H9 (cell line): ENCODE measurements at regions not wholly inside any gene's neighbourhood (a gene's known extent, or its start where the extent isn't known, plus 50 kb on each side); places are given as distances from the start of the nearest gene placed in this dataset.
"Not testable (repeated sequence)": the region's sequence is repeated elsewhere in the genome, so short reads cannot be mapped to it uniquely, and the experiment has no call there.

Experiments used
- DNase-seq: peaks from one replicate; pipeline ENCODE4 v3.0.0-alpha.2; 2017
- H2AFZ ChIP-seq: one replicate; pipeline ENCODE4 v1.6.1; 2013; ENCODE audit warnings: mild to moderate bottlenecking, low read length, control low read depth, moderate library complexity
- H2AK5ac ChIP-seq: 2 replicates; pipeline ENCODE4 v1.6.1; 2013; ENCODE audit warnings: low read length, control low read depth, mixed read lengths; ENCODE audit not compliant: insufficient read length
- H2BK120ac ChIP-seq: one replicate; pipeline ENCODE4 v1.6.1; 2013; ENCODE audit warnings: low read depth, mild to moderate bottlenecking, low read length, control low read depth, inconsistent platforms; ENCODE audit not compliant: poor library complexity, severe bottlenecking
- H2BK12ac ChIP-seq: 2 replicates; pipeline ENCODE4 v1.6.1; 2013; ENCODE audit warnings: low read length, control low read depth, mixed read lengths, low read depth; ENCODE audit not compliant: insufficient read length
- H2BK15ac ChIP-seq: 2 replicates; pipeline ENCODE4 v1.6.1; 2013; ENCODE audit warnings: low read depth, low read length, control low read depth
- H2BK20ac ChIP-seq: one replicate; pipeline ENCODE4 v1.6.1; 2013; ENCODE audit warnings: low read depth, mild to moderate bottlenecking, low read length, control low read depth, inconsistent platforms; ENCODE audit not compliant: poor library complexity, severe bottlenecking
- H2BK5ac ChIP-seq: 2 replicates; pipeline ENCODE4 v1.6.1; 2013; ENCODE audit warnings: low read length, control low read depth, mixed read lengths; ENCODE audit not compliant: insufficient read length
- H3K14ac ChIP-seq: 2 replicates; pipeline ENCODE4 v1.6.1; 2013; ENCODE audit warnings: low read length, control low read depth; ENCODE audit not compliant: insufficient read depth
- H3K18ac ChIP-seq: 2 replicates; pipeline ENCODE4 v1.6.1; 2013; ENCODE audit warnings: low read depth, mild to moderate bottlenecking, mixed read lengths, low read length, control low read depth; ENCODE audit not compliant: insufficient read length
- H3K23ac ChIP-seq: 2 replicates; pipeline ENCODE4 v1.6.1; 2013; ENCODE audit warnings: low read length, control low read depth, mixed read lengths, low read depth; ENCODE audit not compliant: insufficient read length
- H3K23me2 ChIP-seq: 2 replicates; pipeline ENCODE4 v1.6.1; 2013; ENCODE audit warnings: low read depth, mild to moderate bottlenecking, mixed read lengths, low read length, control low read depth; ENCODE audit not compliant: insufficient read length, poor library complexity, severe bottlenecking
- H3K27ac ChIP-seq: 2 replicates; pipeline ENCODE4 v1.5.1; 2013; ENCODE audit warnings: low read length, control low read depth, mixed read lengths, low read depth; ENCODE audit not compliant: insufficient read length
- H3K27me3 ChIP-seq: 2 replicates; pipeline ENCODE4 v1.6.1; 2013; ENCODE audit warnings: low read length, control low read depth, inconsistent platforms; ENCODE audit not compliant: insufficient read depth
- H3K4ac ChIP-seq: 2 replicates; pipeline ENCODE4 v1.6.1; 2013; ENCODE audit warnings: low read depth, mild to moderate bottlenecking, control low read depth, inconsistent platforms, low read length, moderate library complexity
- H3K4me1 ChIP-seq: 2 replicates; pipeline ENCODE4 v1.6.1; 2013; ENCODE audit warnings: low read length, control low read depth, inconsistent platforms; ENCODE audit not compliant: insufficient read depth
- H3K4me2 ChIP-seq: 2 replicates; pipeline ENCODE4 v1.6.1; 2013; ENCODE audit warnings: low read length, control low read depth, mixed read lengths; ENCODE audit not compliant: insufficient read length, insufficient read depth
- H3K56ac ChIP-seq: 2 replicates; pipeline ENCODE4 v1.6.1; 2013; ENCODE audit warnings: low read depth, mild to moderate bottlenecking, mixed read lengths, low read length, control low read depth; ENCODE audit not compliant: insufficient read length
- H3K79me1 ChIP-seq: 2 replicates; pipeline ENCODE4 v1.6.1; 2013; ENCODE audit warnings: low read depth, mild to moderate bottlenecking, moderate library complexity, low read length, control low read depth, inconsistent platforms; ENCODE audit not compliant: insufficient read depth, poor library complexity, severe bottlenecking
- H3K79me2 ChIP-seq: 2 replicates; pipeline ENCODE4 v1.6.1; 2013; ENCODE audit warnings: low read length, control low read depth, inconsistent platforms; ENCODE audit not compliant: insufficient read depth
- H3K9ac ChIP-seq: 2 replicates; pipeline ENCODE4 v1.6.1; 2013; ENCODE audit warnings: low read length, control low read depth, mixed read lengths; ENCODE audit not compliant: insufficient read length; ENCODE audit errors: extremely low read depth
- H3K9me3 ChIP-seq: one replicate; pipeline ENCODE4 v1.6.1; 2013; ENCODE audit warnings: low read depth, low read length, inconsistent platforms; ENCODE audit not compliant: control insufficient read depth
- H3T11ph ChIP-seq: one replicate; pipeline ENCODE4 v1.6.1; 2013; ENCODE audit warnings: mild to moderate bottlenecking, low read length, control low read depth, inconsistent platforms
- H4K20me1 ChIP-seq: one replicate; pipeline ENCODE4 v1.6.1; 2013; ENCODE audit not compliant: control insufficient read depth, insufficient read length, insufficient read depth
- H4K5ac ChIP-seq: 2 replicates; pipeline ENCODE4 v1.6.1; 2013; ENCODE audit warnings: low read depth, mild to moderate bottlenecking, mixed read lengths, low read length, control low read depth; ENCODE audit not compliant: insufficient read length
- H4K8ac ChIP-seq: replicated peaks from 2 replicates; pipeline ENCODE4 v1.6.1; 2013; ENCODE audit warnings: low read length, control low read depth, mixed read lengths, low read depth; ENCODE audit not compliant: insufficient read length
- H4K91ac ChIP-seq: 2 replicates; pipeline ENCODE4 v1.6.1; 2013; ENCODE audit warnings: low read depth, mild to moderate bottlenecking, moderate library complexity, mixed read lengths, low read length, control low read depth; ENCODE audit not compliant: insufficient read length
- H3K27ac Mint-ChIP-seq, 3 experiments: 2 replicates in 2 of 3; 3 replicates in 1 of 3; pipeline ENCODE4 v1.8.0; 2020 to 2021; ENCODE audit warnings: mixed read lengths in 3 of 3, mild to moderate bottlenecking in 1 of 3, moderate library complexity in 1 of 3
- H3K27me3 Mint-ChIP-seq: 2 replicates; pipeline ENCODE4 v1.8.0; 2021; ENCODE audit warnings: low read depth, mild to moderate bottlenecking, moderate library complexity, mixed read lengths
- H3K36me3 Mint-ChIP-seq, 3 experiments: 2 replicates in 2 of 3; 3 replicates in 1 of 3; pipeline ENCODE4 v1.8.0; 2020 to 2021; ENCODE audit warnings: low read depth in 3 of 3, mixed read lengths in 3 of 3; ENCODE audit not compliant: insufficient read depth in 1 of 3
- H3K4me1 Mint-ChIP-seq, 2 experiments: 2 replicates each; pipeline ENCODE4 v1.8.0; 2020; ENCODE audit warnings: mixed read lengths in 2 of 2
- H3K4me3 Mint-ChIP-seq, 2 experiments: 2 replicates in 1 of 2; 3 replicates in 1 of 2; pipeline ENCODE4 v1.8.0; 2020 to 2021; ENCODE audit warnings: mild to moderate bottlenecking in 2 of 2, mixed read lengths in 2 of 2, moderate library complexity in 1 of 2
- H3K9me3 Mint-ChIP-seq, 2 experiments: 2 replicates in 1 of 2; 3 replicates in 1 of 2; pipeline ENCODE4 v1.8.0; 2020; ENCODE audit warnings: mild to moderate bottlenecking in 2 of 2, mixed read lengths in 2 of 2, moderate library complexity in 1 of 2
- WGBS: extraction: QIAGEN DNeasy Blood & Tissue Kit; methylation state at CpG from one replicate; pipeline ENCODE4 v1.1.7; 2013; ENCODE audit warnings: missing lambda C conversion rate, low lambda C conversion rate, mixed read lengths; ENCODE audit not compliant: insufficient read length; ENCODE audit errors: extremely low coverage; 5-methylcytosine and 5-hydroxymethylcytosine counted together
- TF ChIP-seq, protein P1 (sequence below): fragments of 200-600 bp; sonication (generic); conservative IDR thresholded peaks from 3 replicates; pipeline ENCODE4 v1.8.0; 2021; ENCODE audit warnings: antibody characterized with exemption, mild to moderate bottlenecking

DNA sequence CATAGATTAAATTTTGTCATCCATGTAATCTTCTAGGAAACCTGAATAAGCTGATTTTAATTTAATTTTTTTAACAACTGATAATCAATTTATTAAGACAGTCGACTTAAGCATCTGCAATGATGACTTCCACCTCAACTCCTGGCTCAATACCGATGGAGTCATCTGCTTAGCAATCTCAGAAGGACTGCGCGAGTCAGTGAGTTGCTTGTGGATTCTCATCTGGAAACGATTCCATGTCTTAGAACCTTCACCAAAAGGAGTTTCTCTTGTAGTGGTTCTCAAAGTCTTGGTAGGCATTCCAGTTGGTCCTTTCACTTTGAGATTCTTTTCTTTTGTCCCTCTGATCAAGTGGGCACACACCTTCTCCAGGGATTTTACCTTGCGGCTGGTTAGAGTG lies 85.5 kb downstream of the XRCC2 start:
- Histone ChIP-seq H2AK5ac (no peak overlapping the region), H3T11ph (no peak overlapping the region), H3K9ac (no peak overlapping the region), H3K27ac (no peak overlapping the region), H4K20me1 (no peaks in the 10 kb centered on the region), H4K91ac (no peak overlapping the region), H3K14ac (no peak overlapping the region), H3K56ac (no peak overlapping the region), H3K79me2 (no peaks in the 10 kb centered on the region), H3K4me1 (no peaks in the 10 kb centered on the region), H2AFZ (no peak overlapping the region), H3K4ac (no peak overlapping the region), H4K8ac (no peak overlapping the region), H2BK12ac (no peak overlapping the region), H2BK20ac (no peak overlapping the region), H4K5ac (no peak overlapping the region), H3K27me3 (no peaks in the 10 kb centered on the region), H3K9me3 (no peaks in the 10 kb centered on the region), H3K18ac (no peak overlapping the region), H3K23ac (no peak overlapping the region), H3K4me2 (no peak overlapping the region), H2BK15ac (no peak overlapping the region), H2BK120ac (no peak overlapping the region), H3K23me2 (no peaks in the 10 kb centered on the region), H3K79me1 (no peaks in the 10 kb centered on the region), H2BK5ac (no peak overlapping the region)
- TF ChIP-seq, protein P1, sequence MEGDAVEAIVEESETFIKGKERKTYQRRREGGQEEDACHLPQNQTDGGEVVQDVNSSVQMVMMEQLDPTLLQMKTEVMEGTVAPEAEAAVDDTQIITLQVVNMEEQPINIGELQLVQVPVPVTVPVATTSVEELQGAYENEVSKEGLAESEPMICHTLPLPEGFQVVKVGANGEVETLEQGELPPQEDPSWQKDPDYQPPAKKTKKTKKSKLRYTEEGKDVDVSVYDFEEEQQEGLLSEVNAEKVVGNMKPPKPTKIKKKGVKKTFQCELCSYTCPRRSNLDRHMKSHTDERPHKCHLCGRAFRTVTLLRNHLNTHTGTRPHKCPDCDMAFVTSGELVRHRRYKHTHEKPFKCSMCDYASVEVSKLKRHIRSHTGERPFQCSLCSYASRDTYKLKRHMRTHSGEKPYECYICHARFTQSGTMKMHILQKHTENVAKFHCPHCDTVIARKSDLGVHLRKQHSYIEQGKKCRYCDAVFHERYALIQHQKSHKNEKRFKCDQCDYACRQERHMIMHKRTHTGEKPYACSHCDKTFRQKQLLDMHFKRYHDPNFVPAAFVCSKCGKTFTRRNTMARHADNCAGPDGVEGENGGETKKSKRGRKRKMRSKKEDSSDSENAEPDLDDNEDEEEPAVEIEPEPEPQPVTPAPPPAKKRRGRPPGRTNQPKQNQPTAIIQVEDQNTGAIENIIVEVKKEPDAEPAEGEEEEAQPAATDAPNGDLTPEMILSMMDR = no peak
- Mint-ChIP-seq H3K9me3 (peaks cover 2 to 3% of the 10 kb centered on the region in 2 experiments; a peak in 4 of 5 replicates), H3K27me3 (no peaks in the 10 kb centered on the region; the same call in 1 of the 2 replicates), H3K4me3 (no peak overlapping the region), H3K4me1 (peaks cover 9 to 11% of the 10 kb centered on the region in 2 experiments), H3K27ac (no peak overlapping the region), H3K36me3 (peaks cover 0 to 8% (median 0%) of the 10 kb centered on the region in 3 experiments; a peak in 2 of 7 replicates)
- WGBS = no CpG with 5 or more reads among the region's 6 CpGs
- DNase-seq = no peak

DNA sequence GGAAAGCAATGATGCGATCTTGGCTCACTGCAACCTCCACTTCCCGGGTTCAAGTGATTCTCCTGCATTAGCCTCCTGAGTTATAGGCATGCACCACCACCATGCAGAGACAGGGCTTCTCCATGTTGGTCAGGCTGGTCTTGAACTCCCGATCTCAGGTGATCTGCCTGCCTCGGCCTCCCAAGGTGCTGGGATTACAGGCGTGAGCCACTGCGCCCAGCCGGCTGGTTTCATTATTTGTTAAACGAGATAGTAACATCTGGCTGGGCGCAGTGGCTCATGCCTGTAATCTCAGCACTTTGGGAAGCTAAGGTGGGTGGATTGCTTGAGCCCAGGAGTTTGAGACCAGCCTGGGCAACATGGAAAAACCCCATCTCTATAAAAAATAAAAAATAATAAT lies 86.1 kb downstream of the XRCC2 start:
- not testable (repeated sequence) for H3K9ac ChIP-seq, H4K8ac ChIP-seq, DNase-seq, H2BK120ac ChIP-seq, H2AK5ac ChIP-seq, H3K27ac Mint-ChIP-seq, H3K4me1 ChIP-seq, H2BK15ac ChIP-seq, H4K5ac ChIP-seq, H3K36me3 Mint-ChIP-seq, H3K4ac ChIP-seq, H3K9me3 ChIP-seq, H3K23me2 ChIP-seq, H3K4me3 Mint-ChIP-seq, H3K27ac ChIP-seq, H4K20me1 ChIP-seq, H3K79me1 ChIP-seq, H3K4me2 ChIP-seq, H2BK5ac ChIP-seq, H3K56ac ChIP-seq, H2AFZ ChIP-seq, H2BK12ac ChIP-seq, H3K27me3 ChIP-seq, H3K79me2 ChIP-seq, H3K18ac ChIP-seq, H3T11ph ChIP-seq, H4K91ac ChIP-seq, H2BK20ac ChIP-seq, H3K23ac ChIP-seq, H3K27me3 Mint-ChIP-seq, H3K14ac ChIP-seq, H3K9me3 Mint-ChIP-seq
- no CpG with 5 or more reads among the region's 9 CpGs for WGBS
- peaks cover 9 to 11% of the 10 kb centered on the region in 2 experiments for H3K4me1 Mint-ChIP-seq
